ENCODE measurements at regions not wholly inside any gene's neighbourhood (a gene's known extent, or its start where the extent isn't known, plus 50 kb on each side); places are given as distances from the start of the nearest gene placed in this dataset.

GRCh38 chr11:82082976-82083375, 650.7 kb downstream of the FAM181B start:
- WGBS (ENCODE audit: low lambda C conversion rate, missing lambda C conversion rate) = 57% methylated on average over 2 of the region's 2 CpGs
- Histone ChIP-seq H3K27ac (no peak overlapping the region), H4K20me1 (ENCODE audit: insufficient read depth, poor library complexity, severe bottlenecking) (no peaks in the 10 kb centered on the region), H3K4me2 (no peak overlapping the region), H3K27me3 (no peaks in the 10 kb centered on the region), H3K4me1 (ENCODE audit: insufficient read depth) (no peaks in the 10 kb centered on the region), H3K4me3 (no peak overlapping the region), H3K9me2 (replicated peaks; ENCODE audit: insufficient read depth) (no peaks in the 10 kb centered on the region), H3K9me3 (ENCODE audit: low read depth) (no peaks in the 10 kb centered on the region), H3K36me3 (replicated peaks; ENCODE audit: insufficient read depth, low read depth) (no peaks in the 10 kb centered on the region), H2AFZ (no peak overlapping the region), H3K79me2 (no peaks in the 10 kb centered on the region)
- TF ChIP-seq EZH2phosphoT487 (IDR thresholded peaks at IDR 0.05; ENCODE audit: low read depth, severe bottlenecking, unreplicated experiment) (no peak), CTCF (IDR thresholded peaks at IDR 0.05; ENCODE audit: poor library complexity) (no peak), EZH2 (IDR thresholded peaks at IDR 0.05; ENCODE audit: borderline replicate concordance) (no peak)
- DNase-seq (ENCODE audit: low spot score) = no peak

GRCh38 chr11:82080160-82080559, 653.5 kb downstream of the FAM181B start:
- Histone ChIP-seq H3K79me2 (no peaks in the 10 kb centered on the region), H3K27ac (no peak overlapping the region), H3K27me3 (no peaks in the 10 kb centered on the region), H3K4me2 (no peak overlapping the region), H3K36me3 (replicated peaks; ENCODE audit: insufficient read depth, low read depth) (no peaks in the 10 kb centered on the region), H3K9me3 (ENCODE audit: low read depth) (no peaks in the 10 kb centered on the region), H4K20me1 (ENCODE audit: insufficient read depth, poor library complexity, severe bottlenecking) (no peaks in the 10 kb centered on the region), H2AFZ (no peak overlapping the region), H3K9me2 (replicated peaks; ENCODE audit: insufficient read depth) (no peaks in the 10 kb centered on the region), H3K4me1 (ENCODE audit: insufficient read depth) (no peaks in the 10 kb centered on the region), H3K4me3 (no peak overlapping the region)
- no peak for TF ChIP-seq EZH2phosphoT487 (IDR thresholded peaks at IDR 0.05; ENCODE audit: low read depth, severe bottlenecking, unreplicated experiment)
- TF ChIP-seq CTCF (IDR thresholded peaks at IDR 0.05; ENCODE audit: poor library complexity) = no peak
- TF ChIP-seq EZH2 (IDR thresholded peaks at IDR 0.05; ENCODE audit: borderline replicate concordance) = no peak
- DNase-seq (ENCODE audit: low spot score) = no peak
- whole genome bisulfite sequencing (ENCODE audit: low lambda C conversion rate, missing lambda C conversion rate) = 73% methylated on average over 2 of the region's 2 CpGs

GRCh38 chr11:82076126-82076525, 657.5 kb downstream of the FAM181B start:
- H3K79me2 ChIP-seq = no peaks in the 10 kb centered on the region
- H3K36me3 ChIP-seq (replicated peaks; ENCODE audit: insufficient read depth, low read depth) = no peaks in the 10 kb centered on the region
- no peaks in the 10 kb centered on the region for H3K9me3 ChIP-seq (ENCODE audit: low read depth)
- no peak for DNase-seq (ENCODE audit: low spot score)
- no peak overlapping the region for H3K4me3 ChIP-seq
- H3K4me1 ChIP-seq (ENCODE audit: insufficient read depth) = no peaks in the 10 kb centered on the region
- H3K27ac ChIP-seq = no peak overlapping the region
- no peak overlapping the region for H2AFZ ChIP-seq
- H4K20me1 ChIP-seq (ENCODE audit: insufficient read depth, poor library complexity, severe bottlenecking) = no peaks in the 10 kb centered on the region
- TF ChIP-seq EZH2 (IDR thresholded peaks at IDR 0.05; ENCODE audit: borderline replicate concordance) (no peak), EZH2phosphoT487 (IDR thresholded peaks at IDR 0.05; ENCODE audit: low read depth, severe bottlenecking, unreplicated experiment) (no peak), CTCF (IDR thresholded peaks at IDR 0.05; ENCODE audit: poor library complexity) (no peak)
- no peak overlapping the region for H3K4me2 ChIP-seq
- H3K27me3 ChIP-seq = no peaks in the 10 kb centered on the region
- 76% methylated on average over 3 of the region's 3 CpGs for WGBS (ENCODE audit: low lambda C conversion rate, missing lambda C conversion rate)
- H3K9me2 ChIP-seq (replicated peaks; ENCODE audit: insufficient read depth) = no peaks in the 10 kb centered on the region

- WGBS (ENCODE audit: low lambda C conversion rate, missing lambda C conversion rate) = 90% methylated on average over 3 of the region's 3 CpGs
Measured at GRCh38 chr11:82059505-82059904, 674.2 kb downstream of the FAM181B start.

More at GRCh38 chr11:82059505-82059904, 674.2 kb downstream of the FAM181B start:
- Histone ChIP-seq H3K27ac (no peak overlapping the region), H4K20me1 (ENCODE audit: insufficient read depth, poor library complexity, severe bottlenecking) (no peaks in the 10 kb centered on the region), H3K9me3 (ENCODE audit: low read depth) (no peaks in the 10 kb centered on the region), H3K4me2 (no peak overlapping the region), H3K79me2 (no peaks in the 10 kb centered on the region), H2AFZ (no peak overlapping the region), H3K4me3 (no peak overlapping the region), H3K27me3 (no peaks in the 10 kb centered on the region), H3K9me2 (replicated peaks; ENCODE audit: insufficient read depth) (no peaks in the 10 kb centered on the region), H3K36me3 (replicated peaks; ENCODE audit: insufficient read depth, low read depth) (no peaks in the 10 kb centered on the region), H3K4me1 (ENCODE audit: insufficient read depth) (no peaks in the 10 kb centered on the region)
- TF ChIP-seq EZH2phosphoT487 (IDR thresholded peaks at IDR 0.05; ENCODE audit: low read depth, severe bottlenecking, unreplicated experiment) (no peak), CTCF (IDR thresholded peaks at IDR 0.05; ENCODE audit: poor library complexity) (no peak), EZH2 (IDR thresholded peaks at IDR 0.05; ENCODE audit: borderline replicate concordance) (no peak)
- no peak for DNase-seq (ENCODE audit: low spot score)
